A673 (cell line): ENCODE measurements at regions not wholly inside any gene's neighbourhood (a gene's known extent, or its start where the extent isn't known, plus 50 kb on each side); places are given as distances from the start of the nearest gene placed in this dataset.

Source experiments
- CTCF ChIP-seq: fragments of 300-800, 200-600 bp; sonication (generic); conservative IDR thresholded peaks from 2 replicates; pipeline ENCODE4 v1.5.1; 2017; ENCODE audit warnings: low read depth, mild to moderate bottlenecking, antibody characterized with exemption, low read length, moderate library complexity, mixed read lengths
- EZH2 ChIP-seq: fragments of 200-600 bp; sonication (generic); IDR thresholded peaks from 2 replicates; pipeline ENCODE4 v1.6.1; 2017; ENCODE audit warnings: borderline replicate concordance, low read depth, mild to moderate bottlenecking, mixed read lengths, antibody characterized with exemption, low read length; ENCODE audit not compliant: poor library complexity, severe bottlenecking

- no peak for TF ChIP-seq CTCF
- TF ChIP-seq EZH2, result no peak
Observed at GRCh38 chr3:117126460-117126859, 416.9 kb downstream of the TUSC7 start.
